IMR-90 (cell line): ENCODE measurements at regions not wholly inside any gene's neighbourhood (a gene's known extent, or its start where the extent isn't known, plus 50 kb on each side); places are given as distances from the start of the nearest gene placed in this dataset.

Source experiments
- ATAC-seq: fragments of 200-7000 bp; cut with Tn5 transposase; 2 replicates; pipeline ENCODE4 v1.9.1; 2020; ENCODE audit warnings: low read depth, mild to moderate bottlenecking, moderate library complexity
- BruUV-seq: library from RNA; stranded (reverse); fragments of 400-500 nt; replicated peaks from 2 replicates; lab custom pipeline; 2021; lab: Mats Ljungman, UMichigan
- CTCF ChIA-PET: fragments of 300-600 bp; formaldehyde crosslinking; extraction: SDS; loops from one replicate; lab custom pipeline; 2021; ENCODE audit warnings: antibody characterized with exemption; lab: Yijun Ruan, JAX
- POLR2A ChIA-PET: fragments of 300-600 bp; sonication (Branson Sonifier 250); formaldehyde crosslinking; loops from one replicate; lab custom pipeline; 2022; ENCODE audit warnings: antibody characterized with exemption; ENCODE audit not compliant: unreplicated experiment; lab: Charles Lee
- DNase-seq: peaks from one replicate; pipeline ENCODE4 v3.0.0; 2013
- H2AFZ ChIP-seq: replicated peaks from 2 replicates; pipeline ENCODE3; 2013; ENCODE audit warnings: low read length, mild to moderate bottlenecking; ENCODE audit not compliant: poor library complexity
- H2AK5ac ChIP-seq: 2 replicates; pipeline ENCODE4 v1.6.1; 2013; ENCODE audit warnings: low read depth, low read length, inconsistent platforms
- H2AK9ac ChIP-seq: replicated peaks from 2 replicates; pipeline ENCODE3; 2013; ENCODE audit warnings: mild to moderate bottlenecking, low read depth, low read length, moderate library complexity; ENCODE audit not compliant: poor library complexity
- H2BK120ac ChIP-seq: 2 replicates; pipeline ENCODE4 v1.6.1; 2013; ENCODE audit warnings: low read depth, low read length, inconsistent platforms
- H2BK15ac ChIP-seq: 3 replicates; pipeline ENCODE4 v1.6.1; 2013; ENCODE audit warnings: low read depth, low read length, inconsistent platforms
- H2BK20ac ChIP-seq: 2 replicates; pipeline ENCODE4 v1.6.1; 2013; ENCODE audit warnings: low read depth, mild to moderate bottlenecking, inconsistent platforms, low read length, moderate library complexity
- H2BK5ac ChIP-seq: 2 replicates; pipeline ENCODE4 v1.6.1; 2013; ENCODE audit warnings: mild to moderate bottlenecking, low read depth, low read length, inconsistent platforms; ENCODE audit not compliant: poor library complexity, severe bottlenecking
- H3K14ac ChIP-seq: replicated peaks from 2 replicates; pipeline ENCODE4 v1.6.1; 2013; ENCODE audit warnings: low read depth, low read length, inconsistent platforms
- H3K18ac ChIP-seq: 2 replicates; pipeline ENCODE4 v1.6.1; 2013; ENCODE audit warnings: low read depth, low read length, control low read depth
- H3K23ac ChIP-seq: 2 replicates; pipeline ENCODE4 v1.6.1; 2013; ENCODE audit warnings: low read depth, low read length, inconsistent platforms
- H3K27ac ChIP-seq: 2 replicates; pipeline ENCODE4 v1.5.1; 2013; ENCODE audit warnings: mild to moderate bottlenecking, control low read depth, low read length; ENCODE audit not compliant: insufficient read depth
- H3K27me3 ChIP-seq: 2 replicates; pipeline ENCODE4 v1.6.1; 2013; ENCODE audit warnings: low read length; ENCODE audit not compliant: control insufficient read depth, insufficient read depth
- H3K36me3 ChIP-seq: 2 replicates; pipeline ENCODE4 v1.6.1; 2013; ENCODE audit warnings: low read length, mixed read lengths; ENCODE audit not compliant: control insufficient read depth, insufficient read depth
- H3K4ac ChIP-seq: 2 replicates; pipeline ENCODE4 v1.6.1; 2013; ENCODE audit warnings: low read depth, low read length, inconsistent platforms
- H3K4me1 ChIP-seq: 2 replicates; pipeline ENCODE4 v1.6.1; 2013; ENCODE audit warnings: low read length, mixed read lengths; ENCODE audit not compliant: control insufficient read depth, insufficient read depth
- H3K4me2 ChIP-seq: 2 replicates; pipeline ENCODE4 v1.6.1; 2013; ENCODE audit warnings: low read depth, mild to moderate bottlenecking, control low read depth, low read length, moderate library complexity
- H3K4me3 ChIP-seq: 2 replicates; pipeline ENCODE4 v1.5.1; 2013; ENCODE audit warnings: low read depth, mild to moderate bottlenecking, control low read depth, low read length, moderate library complexity; ENCODE audit not compliant: insufficient read depth
- H3K56ac ChIP-seq: 2 replicates; pipeline ENCODE4 v1.6.1; 2013; ENCODE audit warnings: low read length, inconsistent platforms; ENCODE audit not compliant: insufficient read depth; ENCODE audit errors: extremely low read depth
- H3K79me1 ChIP-seq, 2 experiments: 2 replicates each; pipeline ENCODE4 v1.6.1; 2013; ENCODE audit warnings: low read length in 2 of 2, inconsistent platforms in 1 of 2, low read depth in 1 of 2
- H3K9ac ChIP-seq: 2 replicates; pipeline ENCODE4 v1.6.1; 2013; ENCODE audit warnings: low read depth, low read length, control low read depth
- H3K9me1 ChIP-seq: 2 replicates; pipeline ENCODE4 v1.6.1; 2013; ENCODE audit warnings: low read length, inconsistent platforms; ENCODE audit not compliant: insufficient read depth
- H3K9me3 ChIP-seq: 2 replicates; pipeline ENCODE4 v1.6.1; 2013; ENCODE audit warnings: low read length; ENCODE audit not compliant: control insufficient read depth, insufficient read depth
- H4K20me1 ChIP-seq: 2 replicates; pipeline ENCODE4 v1.6.1; 2013; ENCODE audit warnings: low read length, inconsistent platforms; ENCODE audit not compliant: insufficient read depth
- H4K5ac ChIP-seq: 2 replicates; pipeline ENCODE4 v1.6.1; 2013; ENCODE audit warnings: mild to moderate bottlenecking, low read depth, low read length, control low read depth
- H4K8ac ChIP-seq, 2 experiments: 2 replicates each; pipeline ENCODE4 v1.6.1; 2013; ENCODE audit warnings: low read depth in 2 of 2, low read length in 2 of 2, control low read depth in 1 of 2, inconsistent platforms in 1 of 2
- H4K91ac ChIP-seq: 2 replicates; pipeline ENCODE4 v1.6.1; 2013; ENCODE audit warnings: low read depth, low read length, inconsistent platforms; ENCODE audit not compliant: insufficient read depth
- CEBPB ChIP-seq: IDR thresholded peaks from 2 replicates; pipeline ENCODE4 v1.6.1; 2012; ENCODE audit warnings: low read depth, low read length, improper control_type of control experiment
- MAZ ChIP-seq: IDR thresholded peaks from 2 replicates; pipeline ENCODE4 v1.6.1; 2012; ENCODE audit warnings: low read depth, mild to moderate bottlenecking, low read length, improper control_type of control experiment, moderate library complexity, borderline replicate concordance
- MXI1 ChIP-seq: IDR thresholded peaks from 2 replicates; pipeline ENCODE4 v1.6.1; 2012; ENCODE audit warnings: low read depth, mild to moderate bottlenecking, low read length, moderate library complexity, borderline replicate concordance
- RAD21 ChIP-seq: IDR thresholded peaks from 2 replicates; pipeline ENCODE4 v1.6.1; 2012; ENCODE audit warnings: low read length, improper control_type of control experiment
- RCOR1 ChIP-seq: IDR thresholded peaks from 2 replicates; pipeline ENCODE4 v1.6.1; 2012; ENCODE audit warnings: mild to moderate bottlenecking, low read length, improper control_type of control experiment; ENCODE audit not compliant: insufficient replicate concordance
- RFX5 ChIP-seq: IDR thresholded peaks from 2 replicates; pipeline ENCODE4 v1.8.0; 2012; ENCODE audit warnings: low read depth, mild to moderate bottlenecking, low read length, moderate library complexity
- WGBS, 2 experiments: methylation state at CpG; one replicate each; pipeline versions ENCODE4 v1.1.5 to v1.1.7; 2013; ENCODE audit warnings: missing lambda C conversion rate in 2 of 2; ENCODE audit not compliant: insufficient read length in 1 of 2; ENCODE audit errors: extremely low coverage in 2 of 2; 5-methylcytosine and 5-hydroxymethylcytosine counted together
- dilution Hi-C: fragments of 300-500 bp; cut with HindIII; formaldehyde crosslinking; loops from one replicate; pipeline ENCODE4 v1.14.3; 2018; ENCODE audit warnings: low sequenced_read_pairs; ENCODE audit not compliant: unreplicated experiment
- in situ Hi-C: fragments of 300-500 bp; cut with MboI; formaldehyde crosslinking; loops from 3 replicates; pipeline ENCODE4 v1.14.3; 2019; ENCODE audit warnings: low sequenced_read_pairs, inconsistent platforms, mixed read lengths
- intact Hi-C: fragments of 100-400 bp; cut with micrococcal nuclease; formaldehyde crosslinking; loops from 2 replicates; pipeline ENCODE4 v1.10.0; 2022

GRCh38 chr12:92486443-92487137, 216.2 kb upstream of the PLEKHG7 start:
- Histone ChIP-seq H3K9me1 (no peaks in the 10 kb centered on the region), H2BK120ac (no peak overlapping the region), H3K4me2 (no peak overlapping the region), H4K20me1 (no peaks in the 10 kb centered on the region), H4K8ac (no peak overlapping the region), H3K23ac (0 out of 2 replicates have a peak overlapping the region, but pooled peaks have one; percentile 56), H3K14ac (no peak overlapping the region), H3K56ac (no peak overlapping the region), H2AFZ (no peak overlapping the region), H2AK9ac (no peak overlapping the region), H4K5ac (no peak overlapping the region), H3K79me1 (no peaks in the 10 kb centered on the region), H3K27ac (no peak overlapping the region), H3K9me3 (no peaks in the 10 kb centered on the region), H3K4ac (no peak overlapping the region), H2BK15ac (no peak overlapping the region), H3K9ac (no peak overlapping the region), H2BK20ac (no peak overlapping the region), H2BK5ac (no peak overlapping the region), H3K4me3 (no peak overlapping the region), H2AK5ac (no peak overlapping the region), H3K36me3 (no peaks in the 10 kb centered on the region), H3K27me3 (no peaks in the 10 kb centered on the region), H4K91ac (no peak overlapping the region), H3K4me1 (no peaks in the 10 kb centered on the region), H3K18ac (no peak overlapping the region; the same call in 1 of the 2 replicates)
- BruUV-seq, result no TSS peak
- ChIA-PET POLR2A (interaction anchor here (0.7 kb wide), 1 partner anchor 341 kb away, joined by 4 read pairs; no protein-coding TSS in a partner anchor), CTCF (interaction anchor here (0.6 to 0.9 kb wide), 6 partner anchors 15 to 847 kb away, joined by 3 to 7 read pairs (median 4); no protein-coding TSS in a partner anchor)
- no CpG with 5 or more reads among the region's 3 CpGs for WGBS, 2 experiments
- TF ChIP-seq MXI1 (no peak), RAD21 (no peak), RCOR1 (no peak), CEBPB (no peak), RFX5 (no peak), MAZ (no peak)
- dilution Hi-C loops (no loop called here), intact Hi-C loops (no loop called here), in situ Hi-C loops (no loop called here)
- peak; percentile 51 for ATAC-seq
- peak; percentile 56 for DNase-seq
